ENCODE measurements at regions not wholly inside any gene's neighbourhood (a gene's known extent, or its start where the extent isn't known, plus 50 kb on each side); places are given as distances from the start of the nearest gene placed in this dataset.
"Not testable (repeated sequence)": the region's sequence is repeated elsewhere in the genome, so short reads cannot be mapped to it uniquely, and the experiment has no call there.

- FAIRE-seq: no peak
- no peak for DNase-seq (ENCODE audit: insufficient read length, low spot score)
These were observed 852.5 kb upstream of the TENM4 start for GRCh38 chr11:80293293-80293692.

DNA sequence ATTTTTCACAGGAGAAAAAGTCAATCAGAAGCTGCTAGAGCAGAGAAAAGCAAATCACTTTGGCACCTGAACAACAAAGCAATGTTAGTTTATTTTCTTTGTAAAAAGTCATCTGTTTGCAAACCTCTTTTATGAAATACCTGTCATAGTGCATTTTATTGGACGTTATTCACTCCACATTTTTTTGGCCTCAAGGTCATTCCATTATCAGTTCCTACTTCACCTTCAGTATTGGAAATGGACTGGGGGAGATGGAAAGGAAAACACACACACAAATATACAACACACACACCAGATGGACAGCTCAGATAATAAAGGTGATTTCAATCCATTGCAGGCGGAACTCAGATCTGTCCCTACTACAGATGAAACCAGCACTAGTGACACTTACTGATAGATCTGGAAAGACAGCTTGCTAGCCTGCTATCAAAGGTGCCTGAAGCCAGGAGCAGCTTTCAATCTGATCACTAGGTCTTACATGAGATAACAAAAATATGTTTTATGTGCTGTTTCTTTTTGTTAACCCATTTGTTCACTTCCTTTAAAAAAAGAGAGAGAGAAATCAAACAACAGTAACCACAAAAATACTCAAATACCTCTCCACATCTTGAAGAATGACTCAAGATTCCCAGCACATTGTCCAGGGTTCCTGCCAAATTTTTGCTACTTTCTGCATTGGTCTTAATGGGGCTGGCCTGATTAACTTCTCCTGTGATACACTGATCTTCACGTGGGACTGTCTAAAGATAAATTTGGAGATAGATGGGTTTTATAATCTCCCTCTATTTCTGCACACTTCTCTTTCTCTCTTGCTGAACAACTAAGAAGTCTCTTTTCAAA, 844.3 kb upstream of the TENM4 start:
- FAIRE-seq: no peak

DNA sequence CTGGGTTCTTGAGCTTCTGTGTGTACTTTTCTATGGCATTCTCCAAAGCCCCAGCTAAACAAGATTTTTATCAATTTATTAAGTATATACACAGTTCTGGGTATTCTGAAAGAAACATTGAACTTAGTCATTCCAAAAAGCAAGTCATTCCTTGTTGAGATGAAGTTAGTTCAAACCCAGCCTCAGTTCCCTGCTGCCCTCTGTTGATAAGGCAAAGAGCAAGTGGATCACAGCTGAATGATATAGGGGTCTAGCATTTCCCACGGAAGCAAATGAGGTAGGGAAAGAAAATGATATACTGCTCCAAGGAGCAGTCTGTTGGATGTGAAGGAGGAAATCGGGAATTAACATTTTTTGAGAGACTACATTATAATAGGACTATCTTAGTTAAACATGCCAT, 841.8 kb upstream of the TENM4 start:
- no peak for FAIRE-seq
- DNase-seq (ENCODE audit: insufficient read length, low spot score): no peak

More for the DNA sequence above, 844.3 kb upstream of the TENM4 start:
- no peak for DNase-seq (ENCODE audit: insufficient read length, low spot score)

- no peak for DNase-seq (ENCODE audit: insufficient read length, low spot score)
- no peak for FAIRE-seq
These were observed 840.4 kb upstream of the TENM4 start for GRCh38 chr11:80281194-80281593.

DNA sequence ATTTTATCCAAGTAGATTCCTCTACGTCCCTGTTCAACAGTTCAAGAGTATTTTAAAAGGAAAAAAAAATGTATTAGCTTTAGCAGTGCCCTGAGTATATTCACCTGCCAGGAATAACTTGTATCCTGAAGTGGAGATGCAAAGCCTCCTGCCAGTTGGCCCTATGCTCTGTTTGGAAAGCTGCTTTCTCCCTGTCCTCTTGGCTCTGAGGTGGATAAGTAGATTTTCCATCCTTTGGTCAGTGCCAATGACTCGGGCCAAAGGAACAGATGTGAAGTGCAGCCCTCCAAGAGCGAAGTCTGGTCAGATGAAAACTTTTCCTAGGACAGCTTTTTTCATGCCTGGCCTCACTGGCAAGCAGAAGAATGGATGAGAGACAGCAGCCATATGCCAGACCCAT, 839.9 kb upstream of the TENM4 start:
- no peak for DNase-seq (ENCODE audit: insufficient read length, low spot score)
- FAIRE-seq: no peak

DNA sequence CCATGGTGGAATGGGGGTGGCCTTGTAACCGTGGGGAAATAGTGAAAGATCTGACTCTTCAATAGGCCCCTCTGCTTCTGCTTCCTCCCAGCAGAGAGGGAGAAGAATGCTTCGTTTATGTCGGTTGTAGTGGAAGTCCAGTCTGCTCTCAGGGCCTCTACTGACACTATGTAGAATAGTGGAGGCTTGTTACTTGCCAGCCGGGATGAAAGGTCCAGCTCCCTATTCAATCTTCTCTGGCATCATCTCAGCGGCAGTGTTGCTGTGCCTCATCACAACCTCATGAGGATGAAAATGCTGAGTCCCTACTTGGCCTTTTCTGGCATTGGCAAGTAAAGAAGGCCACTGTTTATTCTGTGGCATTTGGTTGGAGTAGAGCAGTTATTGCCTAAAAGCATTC, 820.9 kb upstream of the TENM4 start:
- DNase-seq (ENCODE audit: insufficient read length, low spot score) (no peak), FAIRE-seq (no peak)

- not testable (repeated sequence) for DNase-seq (ENCODE audit: insufficient read length, low spot score); FAIRE-seq
These were observed 816.6 kb upstream of the TENM4 start for GRCh38 chr11:80257319-80258015.

- FAIRE-seq (no peak), DNase-seq (ENCODE audit: insufficient read length, low spot score) (no peak)
These were observed 814.2 kb upstream of the TENM4 start for GRCh38 chr11:80255021-80255420.

DNA sequence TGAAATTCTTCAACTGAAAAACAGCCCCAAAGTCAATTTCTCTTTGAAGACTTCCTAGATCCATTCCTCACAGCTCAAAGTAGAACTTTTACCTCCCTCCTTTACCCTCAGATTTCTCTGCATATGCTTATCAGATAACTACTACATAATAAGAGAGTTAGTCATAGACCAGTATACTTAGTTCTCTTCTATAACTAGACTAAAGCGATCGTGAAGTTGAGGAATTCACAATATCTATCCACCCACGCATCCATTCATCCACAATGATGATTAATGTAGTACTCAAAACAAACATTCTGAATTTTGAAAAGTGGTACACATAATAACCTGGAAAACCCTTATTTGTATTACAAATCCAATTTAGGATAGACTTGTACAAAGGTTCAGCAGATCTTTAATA, 800.9 kb upstream of the TENM4 start:
- no peak for FAIRE-seq
- DNase-seq (ENCODE audit: insufficient read length, low spot score): peak; percentile 7

DNA sequence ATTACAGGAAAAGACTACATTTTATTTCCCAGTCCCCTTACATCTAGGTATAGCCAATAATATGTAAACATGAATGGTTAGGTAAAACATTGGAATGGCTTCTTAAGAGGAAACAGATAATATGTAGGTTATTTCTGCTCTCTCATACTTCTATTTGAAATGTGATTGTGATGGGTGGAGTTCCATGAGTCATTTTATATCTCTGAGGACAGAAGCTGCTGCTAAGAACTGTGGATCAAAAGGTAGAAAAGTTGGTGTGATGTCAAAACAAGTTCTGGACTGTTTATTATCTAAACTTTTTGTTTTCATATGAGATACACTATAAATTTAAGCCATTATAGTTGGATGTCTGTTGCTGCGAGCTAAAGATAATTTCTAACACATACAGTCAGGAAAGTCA, 799.4 kb upstream of the TENM4 start:
- no peak for FAIRE-seq
- DNase-seq (ENCODE audit: insufficient read length, low spot score): no peak

DNA sequence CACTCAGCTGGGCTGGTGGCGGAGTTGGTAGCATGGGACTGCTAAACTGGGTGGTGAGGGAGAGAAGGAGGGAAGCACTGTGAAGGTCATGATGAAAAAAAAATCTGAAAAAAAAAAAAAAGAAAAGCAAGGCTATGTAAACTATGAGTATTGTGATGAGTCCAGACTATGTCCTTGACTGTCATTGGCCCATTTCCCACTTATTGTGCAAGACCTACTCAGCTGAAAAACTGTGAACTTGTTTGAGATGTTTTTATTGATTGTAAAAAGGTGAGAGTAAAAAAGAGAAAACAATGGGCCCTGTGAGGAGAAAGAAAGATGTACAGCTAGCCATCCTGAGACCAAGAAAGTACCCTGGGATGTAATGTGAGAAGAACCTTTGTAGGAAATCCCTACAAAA, 798.4 kb upstream of the TENM4 start:
- no peak for FAIRE-seq

DNA sequence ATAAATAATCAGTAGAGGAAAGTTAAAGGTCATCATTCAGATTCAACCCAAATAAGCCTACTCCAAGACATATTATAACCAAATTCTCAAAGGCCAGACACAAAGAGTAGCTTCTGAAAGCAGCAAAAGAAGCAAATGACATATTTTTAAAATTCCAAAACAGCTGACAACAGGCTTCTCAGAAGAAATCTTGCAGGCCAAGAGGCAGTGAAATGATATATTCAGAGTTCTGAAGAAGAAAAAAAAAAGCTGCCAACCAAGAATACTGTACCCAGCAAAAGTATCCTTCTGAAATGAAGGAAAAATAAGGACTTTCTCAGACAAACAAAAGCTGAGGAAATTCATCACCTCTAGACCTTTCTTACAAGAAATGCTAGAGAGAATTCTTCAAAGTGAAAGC, 787.1 kb upstream of the TENM4 start:
- DNase-seq (ENCODE audit: insufficient read length, low spot score) (no peak), FAIRE-seq (no peak)

More for the DNA sequence above, 798.4 kb upstream of the TENM4 start:
- DNase-seq (ENCODE audit: insufficient read length, low spot score): no peak

DNA sequence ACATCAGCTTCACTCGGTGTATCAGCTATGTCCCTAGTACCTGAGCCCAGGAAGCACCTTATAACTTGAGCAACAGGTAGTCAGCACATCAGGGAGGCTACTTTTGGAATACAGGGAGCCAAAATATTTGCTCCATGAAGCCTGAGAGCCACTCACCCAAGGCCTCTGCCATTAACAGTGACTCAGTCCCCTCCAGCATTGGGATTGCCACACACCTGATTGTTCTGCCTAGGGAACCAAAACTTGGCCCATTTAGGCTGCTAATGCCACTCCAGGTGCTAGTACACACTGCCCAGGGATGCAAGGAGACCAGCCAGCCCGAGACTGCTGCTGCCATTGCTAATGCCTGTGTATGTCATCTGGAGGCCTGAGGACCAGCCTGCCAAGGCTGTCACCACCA, 773.6 kb upstream of the TENM4 start:
- FAIRE-seq: no peak
- DNase-seq (ENCODE audit: insufficient read length, low spot score): no peak

DNA sequence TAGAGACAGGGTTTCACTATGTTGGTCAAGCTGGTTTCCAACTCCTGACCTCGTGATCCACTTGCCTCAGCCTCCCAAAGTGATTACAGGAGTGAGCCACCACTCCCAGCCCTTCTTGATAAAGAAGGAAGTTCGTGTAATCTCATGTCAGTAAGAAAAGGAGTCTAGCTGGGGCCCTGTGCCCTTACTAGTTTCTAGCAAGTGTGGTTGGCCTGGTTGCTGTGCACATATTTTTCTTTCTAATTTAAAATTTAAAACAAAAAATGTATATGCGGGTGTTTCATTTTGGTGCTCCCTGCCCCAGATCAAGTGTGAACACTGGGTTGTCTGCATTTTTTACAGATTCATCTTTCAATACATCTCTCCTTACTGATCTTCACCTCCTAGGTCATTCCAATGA, 770.8 kb upstream of the TENM4 start:
- no peak for FAIRE-seq
- DNase-seq (ENCODE audit: insufficient read length, low spot score): no peak

DNA sequence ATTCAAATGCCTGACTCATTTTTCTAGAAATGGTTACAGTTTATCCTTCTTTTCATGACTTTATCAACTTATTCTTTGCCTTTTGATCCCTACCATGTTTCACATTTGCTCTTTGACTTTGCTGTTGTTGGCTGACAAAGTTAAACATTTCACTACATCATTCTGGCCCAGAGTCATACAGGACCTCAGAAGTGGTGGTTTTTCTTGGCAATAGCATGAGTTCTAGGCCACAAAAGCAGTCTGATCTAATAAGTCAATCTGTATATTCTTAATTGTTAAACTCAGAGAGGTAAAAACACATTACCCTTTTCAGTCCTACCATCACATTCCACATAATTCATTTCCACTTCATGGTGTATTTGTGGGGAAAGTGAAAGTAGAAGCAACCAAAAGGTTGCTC, 763.2 kb upstream of the TENM4 start:
- no peak for FAIRE-seq
- DNase-seq (ENCODE audit: insufficient read length, low spot score): no peak

GRCh38 chr11:80196932-80197554, 756.2 kb upstream of the TENM4 start:
- no peak for FAIRE-seq
- no peak for DNase-seq (ENCODE audit: insufficient read length, low spot score)

DNA sequence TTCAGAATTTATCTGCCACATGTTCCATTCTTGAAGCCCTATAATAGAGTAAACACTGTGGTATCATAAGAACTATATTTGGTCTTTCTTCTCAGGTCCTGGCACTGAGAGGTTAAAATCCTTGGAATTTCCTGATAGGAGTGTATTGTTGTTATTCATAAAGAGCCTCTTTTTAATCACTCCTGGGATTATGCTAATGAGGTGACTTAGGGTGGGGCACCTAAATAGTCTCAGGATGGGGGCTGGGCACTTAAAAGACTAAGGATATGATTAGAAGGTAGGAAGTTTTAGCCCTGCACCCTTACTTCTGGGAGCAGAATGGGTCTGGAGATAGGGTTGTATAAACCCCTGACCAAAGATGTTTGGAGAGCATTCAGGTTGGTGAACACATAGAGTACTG, 755.2 kb upstream of the TENM4 start:
- DNase-seq (ENCODE audit: insufficient read length, low spot score) (no peak), FAIRE-seq (no peak)

DNA sequence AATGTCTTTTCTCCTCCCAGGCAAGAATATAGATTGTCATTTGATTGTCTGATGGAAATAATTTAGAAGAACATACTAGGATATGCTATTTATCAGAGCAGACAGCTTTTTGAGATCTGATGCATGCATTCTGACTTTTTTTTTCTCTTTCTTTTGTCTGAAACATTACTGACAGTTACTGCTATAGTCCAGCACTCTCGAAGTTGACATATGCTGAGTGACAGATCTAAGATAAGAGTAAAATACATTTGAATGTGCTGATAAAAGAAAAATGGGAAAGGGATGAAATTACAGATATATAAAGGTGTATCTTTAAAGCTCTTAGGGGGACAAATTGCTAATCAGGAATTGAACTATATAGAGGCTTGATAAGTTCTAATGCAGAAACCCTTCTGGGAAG, 753.8 kb upstream of the TENM4 start:
- FAIRE-seq (no peak), DNase-seq (ENCODE audit: insufficient read length, low spot score) (no peak)

DNA sequence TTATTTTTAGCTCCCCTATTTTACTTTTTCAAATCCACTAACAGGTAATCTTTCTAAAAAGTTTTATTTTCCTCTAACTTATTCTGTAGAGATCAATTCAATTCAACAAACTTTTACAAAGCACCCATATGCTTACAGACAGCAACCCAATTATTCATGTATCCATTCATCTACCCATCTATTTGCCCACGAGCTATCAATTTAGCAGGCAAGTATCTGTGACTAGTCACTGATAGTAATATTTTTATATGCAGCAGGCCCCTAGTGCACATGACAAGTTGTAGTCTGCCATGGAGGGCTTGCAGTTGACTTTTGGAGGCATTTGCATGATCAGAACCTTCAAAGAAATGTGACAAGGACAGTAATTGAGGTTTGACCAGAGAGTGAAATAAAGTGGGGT, 753.2 kb upstream of the TENM4 start:
- DNase-seq (ENCODE audit: insufficient read length, low spot score): no peak
- FAIRE-seq: no peak

DNA sequence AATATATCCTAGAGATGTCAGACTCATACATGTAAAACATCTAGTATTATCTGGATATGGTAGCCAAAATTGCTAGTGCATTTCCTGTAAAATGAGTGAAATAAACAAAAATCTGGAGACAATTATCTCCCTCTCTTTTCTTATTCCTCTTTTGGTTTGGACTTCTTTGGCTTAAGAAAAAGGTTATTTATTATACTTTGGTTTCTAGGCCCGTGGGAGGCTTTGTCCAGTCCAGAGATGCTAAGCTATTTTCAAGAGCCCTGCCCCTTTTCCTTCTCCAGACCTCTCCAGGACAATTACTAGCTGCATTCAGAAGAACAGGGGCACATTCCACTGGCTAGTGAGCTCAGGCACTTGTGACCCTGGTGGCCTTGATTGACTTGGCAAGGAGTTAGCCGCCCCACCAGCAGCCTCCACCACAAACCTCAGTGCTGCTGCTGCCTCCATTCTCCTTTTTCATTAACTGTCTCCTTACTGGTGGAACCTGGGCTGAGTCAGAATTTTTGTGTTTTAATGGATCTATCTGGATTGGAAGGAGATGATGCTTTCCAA, 747.3 kb upstream of the TENM4 start:
- no peak for FAIRE-seq
- no peak for DNase-seq (ENCODE audit: insufficient read length, low spot score)

GRCh38 chr11:80186692-80187091, 745.9 kb upstream of the TENM4 start:
- FAIRE-seq (no peak), DNase-seq (ENCODE audit: insufficient read length, low spot score) (no peak)

- DNase-seq (ENCODE audit: insufficient read length, low spot score): no peak
- no peak for FAIRE-seq
These were observed 742.1 kb upstream of the TENM4 start for GRCh38 chr11:80182901-80183300.
